ENCODE measurements at regions not wholly inside any gene's neighbourhood (a gene's known extent, or its start where the extent isn't known, plus 50 kb on each side); places are given as distances from the start of the nearest gene placed in this dataset.

- no peak overlapping the region for H2AFZ ChIP-seq (ENCODE audit: low read depth, low read length)
Measured at GRCh38 chr12:89946518-89947135, 238.0 kb upstream of the ATP2B1 start.

GRCh38 chr12:89945123-89945522 lies 236.5 kb upstream of the ATP2B1 start:
- no peaks in the 10 kb centered on the region for H4K20me1 ChIP-seq (ENCODE audit: insufficient read depth)
- no peaks in the 10 kb centered on the region for H3K9me3 ChIP-seq (ENCODE audit: low read length)
- no peak overlapping the region for H2AFZ ChIP-seq (ENCODE audit: low read depth, low read length)
- no peaks in the 10 kb centered on the region for H3K9me2 ChIP-seq (ENCODE audit: insufficient read depth, low read length)
- H3F3A ChIP-seq (ENCODE audit: insufficient read depth, low read length, poor library complexity, severe bottlenecking), result no peaks in the 10 kb centered on the region
- H3K4me2 ChIP-seq (ENCODE audit: low read length), result no peak overlapping the region
- no peaks in the 10 kb centered on the region for H3K27me3 ChIP-seq (ENCODE audit: insufficient read depth, low read depth, low read length)
- H3K9ac ChIP-seq (ENCODE audit: low read length), result no peak overlapping the region
- no peaks in the 10 kb centered on the region for H3K36me3 ChIP-seq (ENCODE audit: insufficient read depth, low read length)
- no peaks in the 10 kb centered on the region for H3K79me2 ChIP-seq (replicated peaks; ENCODE audit: insufficient read depth, low read length)
- no peak overlapping the region for H3K27ac ChIP-seq (ENCODE audit: low read length)
- no peak overlapping the region for H3K4me3 ChIP-seq (ENCODE audit: low read length)
- no peak for TF ChIP-seq SMC3 (conservative IDR thresholded peaks at IDR 0.05; ENCODE audit: poor library complexity)

More at GRCh38 chr12:89946518-89947135, 238.0 kb upstream of the ATP2B1 start:
- H4K20me1 ChIP-seq (ENCODE audit: insufficient read depth), result no peaks in the 10 kb centered on the region
- no peaks in the 10 kb centered on the region for H3F3A ChIP-seq (ENCODE audit: insufficient read depth, low read length, poor library complexity, severe bottlenecking)
- H3K36me3 ChIP-seq (ENCODE audit: insufficient read depth, low read length), result no peaks in the 10 kb centered on the region
- TF ChIP-seq EZH2 (IDR thresholded peaks at IDR 0.05; ENCODE audit: borderline replicate concordance, insufficient read depth, low read length, poor library complexity, severe bottlenecking), result no peak
- TF ChIP-seq EP300 (conservative IDR thresholded peaks at IDR 0.05; ENCODE audit: poor library complexity, severe bottlenecking), result no peak
- no peak for TF ChIP-seq TAF1 (IDR thresholded peaks at IDR 0.05; ENCODE audit: low read depth)
- TF ChIP-seq CTCF (IDR thresholded peaks at IDR 0.05; ENCODE audit: poor library complexity, severe bottlenecking), result no peak
- no peak for TF ChIP-seq REST (IDR thresholded peaks at IDR 0.05; ENCODE audit: borderline replicate concordance)
- TF ChIP-seq SMC3 (conservative IDR thresholded peaks at IDR 0.05; ENCODE audit: poor library complexity), result no peak
- TF ChIP-seq RAD21 (conservative IDR thresholded peaks at IDR 0.05), result no peak
- TF ChIP-seq POLR2AphosphoS5 (IDR thresholded peaks at IDR 0.05), result no peak
- TF ChIP-seq MXI1 (conservative IDR thresholded peaks at IDR 0.05; ENCODE audit: poor library complexity, severe bottlenecking), result no peak
- H3K9me2 ChIP-seq (ENCODE audit: insufficient read depth, low read length), result no peaks in the 10 kb centered on the region
- H3K27me3 ChIP-seq (ENCODE audit: insufficient read depth, low read depth, low read length), result no peaks in the 10 kb centered on the region
- no peaks in the 10 kb centered on the region for H3K79me2 ChIP-seq (replicated peaks; ENCODE audit: insufficient read depth, low read length)
- no peak overlapping the region for H3K27ac ChIP-seq (ENCODE audit: low read length)
- H3K4me3 ChIP-seq (ENCODE audit: low read length), result no peak overlapping the region
- H3K4me2 ChIP-seq (ENCODE audit: low read length), result no peak overlapping the region
- H3K9ac ChIP-seq (ENCODE audit: low read length), result no peak overlapping the region
- H3K9me3 ChIP-seq (ENCODE audit: low read length), result no peaks in the 10 kb centered on the region

Measured in neural cell (in vitro differentiated cells).